Activated CD4-positive, alpha-beta T cell treated with anti-CD3 and anti-CD28 coated beads for 48 hours (primary cell): ENCODE measurements at regions not wholly inside any gene's neighbourhood (a gene's known extent, or its start where the extent isn't known, plus 50 kb on each side); places are given as distances from the start of the nearest gene placed in this dataset.

Source experiments
- DNase-seq: peaks from one replicate; pipeline ENCODE4 v3.0.0-alpha.2; 2020

- DNase-seq, result no peak
Measured at GRCh38 chr2:57987835-57988573, 58.6 kb upstream of the VRK2 start.

- no peak for DNase-seq
Measured at GRCh38 chr2:57990118-57990725, 56.4 kb upstream of the VRK2 start.
